BE2C (cell line): ENCODE measurements at regions not wholly inside any gene's neighbourhood (a gene's known extent, or its start where the extent isn't known, plus 50 kb on each side); places are given as distances from the start of the nearest gene placed in this dataset.

Source experiments
- DNase-seq: peaks from one replicate; pipeline ENCODE4 v3.0.0-alpha.2; 2020
- H3K27me3 ChIP-seq: fragments of 250-450 bp; sonication (Bioruptor Pico); 2 replicates; pipeline ENCODE4 v1.5.1; 2020; ENCODE audit warnings: mild to moderate bottlenecking
- H3K36me3 ChIP-seq: fragments of 250-450 bp; sonication (Bioruptor Pico); 2 replicates; pipeline ENCODE4 v1.5.1; 2020; ENCODE audit warnings: mild to moderate bottlenecking
- H3K4me1 ChIP-seq: fragments of 250-450 bp; sonication (Bioruptor Pico); 2 replicates; pipeline ENCODE4 v1.5.1; 2020
- H3K4me3 ChIP-seq: 2 replicates; pipeline ENCODE4 v1.5.1; 2011; ENCODE audit warnings: low read depth, low read length
- H3K9me3 ChIP-seq: fragments of 250-450 bp; sonication (Bioruptor Pico); 2 replicates; pipeline ENCODE4 v1.5.1; 2020
- TF ChIP-seq, protein P1 (sequence below): IDR thresholded peaks from 2 replicates; pipeline ENCODE4 v1.5.1; 2012; ENCODE audit warnings: mild to moderate bottlenecking, low read depth, low read length

GRCh38 chr2:144126302-144126701 is 393.6 kb downstream of the ZEB2 start:
- no peak for DNase-seq
- Histone ChIP-seq H3K36me3 (no peaks in the 10 kb centered on the region), H3K4me3 (no peak overlapping the region), H3K9me3 (no peaks in the 10 kb centered on the region), H3K4me1 (no peaks in the 10 kb centered on the region), H3K27me3 (no peaks in the 10 kb centered on the region)
- TF ChIP-seq, protein P1, sequence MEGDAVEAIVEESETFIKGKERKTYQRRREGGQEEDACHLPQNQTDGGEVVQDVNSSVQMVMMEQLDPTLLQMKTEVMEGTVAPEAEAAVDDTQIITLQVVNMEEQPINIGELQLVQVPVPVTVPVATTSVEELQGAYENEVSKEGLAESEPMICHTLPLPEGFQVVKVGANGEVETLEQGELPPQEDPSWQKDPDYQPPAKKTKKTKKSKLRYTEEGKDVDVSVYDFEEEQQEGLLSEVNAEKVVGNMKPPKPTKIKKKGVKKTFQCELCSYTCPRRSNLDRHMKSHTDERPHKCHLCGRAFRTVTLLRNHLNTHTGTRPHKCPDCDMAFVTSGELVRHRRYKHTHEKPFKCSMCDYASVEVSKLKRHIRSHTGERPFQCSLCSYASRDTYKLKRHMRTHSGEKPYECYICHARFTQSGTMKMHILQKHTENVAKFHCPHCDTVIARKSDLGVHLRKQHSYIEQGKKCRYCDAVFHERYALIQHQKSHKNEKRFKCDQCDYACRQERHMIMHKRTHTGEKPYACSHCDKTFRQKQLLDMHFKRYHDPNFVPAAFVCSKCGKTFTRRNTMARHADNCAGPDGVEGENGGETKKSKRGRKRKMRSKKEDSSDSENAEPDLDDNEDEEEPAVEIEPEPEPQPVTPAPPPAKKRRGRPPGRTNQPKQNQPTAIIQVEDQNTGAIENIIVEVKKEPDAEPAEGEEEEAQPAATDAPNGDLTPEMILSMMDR, result no peak

- DNase-seq, result no peak
- no peaks in the 10 kb centered on the region for H3K4me1 ChIP-seq
- no peaks in the 10 kb centered on the region for H3K27me3 ChIP-seq
- TF ChIP-seq, protein P1, result no peak
- H3K9me3 ChIP-seq, result no peaks in the 10 kb centered on the region
- H3K4me3 ChIP-seq, result no peak overlapping the region
- H3K36me3 ChIP-seq, result no peaks in the 10 kb centered on the region
Measured at GRCh38 chr2:144125751-144126150, 394.2 kb downstream of the ZEB2 start.

DNA sequence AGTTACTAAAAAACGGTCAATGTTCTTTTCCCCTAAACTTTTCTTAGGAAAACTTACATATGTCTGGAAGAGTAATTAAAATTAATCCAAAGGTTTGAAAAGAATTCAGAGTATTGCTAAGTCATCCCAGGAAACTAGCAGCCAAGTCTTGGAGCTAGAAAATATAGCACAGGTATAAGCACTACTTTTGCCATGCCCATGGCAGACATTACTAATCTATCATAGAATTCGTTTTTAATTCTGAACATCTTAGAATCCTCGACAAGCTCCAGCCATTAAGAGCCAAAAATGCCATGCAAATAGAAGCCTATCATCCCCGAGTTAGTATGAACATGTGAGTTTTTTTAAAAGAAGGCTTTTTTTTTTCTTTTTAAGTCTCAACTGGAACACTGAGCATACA is 395.0 kb downstream of the ZEB2 start:
- no peak for DNase-seq
- Histone ChIP-seq H3K4me1 (no peaks in the 10 kb centered on the region), H3K4me3 (no peak overlapping the region), H3K9me3 (no peaks in the 10 kb centered on the region), H3K36me3 (no peaks in the 10 kb centered on the region), H3K27me3 (no peaks in the 10 kb centered on the region)
- TF ChIP-seq, protein P1, result no peak

DNA sequence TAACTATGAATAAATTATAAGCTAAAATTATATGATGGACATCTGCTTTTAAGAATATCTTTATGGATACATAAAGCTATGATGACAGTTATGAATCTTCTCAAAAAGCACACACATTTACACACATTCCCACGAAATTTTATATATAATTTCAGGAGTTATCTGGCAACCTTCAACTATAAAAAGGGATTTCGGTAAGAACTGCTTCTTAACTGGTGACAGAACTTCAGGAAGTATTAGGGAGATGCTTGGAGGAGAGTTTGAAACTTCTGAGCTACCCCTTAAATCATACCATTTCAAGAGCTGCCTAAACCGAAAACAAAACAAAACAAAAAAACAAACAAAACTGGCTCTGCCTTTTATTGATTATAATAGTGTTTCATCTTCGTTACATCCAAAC is 399.4 kb downstream of the ZEB2 start:
- no peaks in the 10 kb centered on the region for H3K4me1 ChIP-seq
- H3K4me3 ChIP-seq, result no peak overlapping the region
- no peaks in the 10 kb centered on the region for H3K27me3 ChIP-seq
- no peak for DNase-seq
- no peaks in the 10 kb centered on the region for H3K9me3 ChIP-seq
- no peaks in the 10 kb centered on the region for H3K36me3 ChIP-seq
- TF ChIP-seq, protein P1, result no peak

- TF ChIP-seq, protein P1, result no peak
- Histone ChIP-seq H3K27me3 (no peaks in the 10 kb centered on the region), H3K4me1 (no peaks in the 10 kb centered on the region), H3K36me3 (no peaks in the 10 kb centered on the region), H3K9me3 (no peaks in the 10 kb centered on the region), H3K4me3 (no peak overlapping the region)
- DNase-seq, result no peak
Measured at GRCh38 chr2:144117086-144117485, 402.8 kb downstream of the ZEB2 start.

GRCh38 chr2:144115739-144116291 is 404.1 kb downstream of the ZEB2 start:
- TF ChIP-seq, protein P1, result no peak
- DNase-seq, result no peak
- H3K9me3 ChIP-seq, result no peaks in the 10 kb centered on the region
- no peaks in the 10 kb centered on the region for H3K4me1 ChIP-seq
- no peaks in the 10 kb centered on the region for H3K36me3 ChIP-seq
- no peak overlapping the region for H3K4me3 ChIP-seq
- no peaks in the 10 kb centered on the region for H3K27me3 ChIP-seq
